ENCODE measurements at regions not wholly inside any gene's neighbourhood (a gene's known extent, or its start where the extent isn't known, plus 50 kb on each side); places are given as distances from the start of the nearest gene placed in this dataset.

GRCh38 chr5:109531262-109531661 is 121.5 kb upstream of the PJA2 start:
- no peak for DNase-seq (ENCODE audit: low spot score)

GRCh38 chr5:109529987-109530386 is 120.2 kb upstream of the PJA2 start:
- no peak for DNase-seq (ENCODE audit: low spot score)

- no peak for DNase-seq (ENCODE audit: low spot score)
These were observed 119.7 kb upstream of the PJA2 start for GRCh38 chr5:109529520-109529919.

GRCh38 chr5:109524555-109524954 is 114.8 kb upstream of the PJA2 start:
- DNase-seq (ENCODE audit: low spot score): no peak

GRCh38 chr5:109524026-109524425 is 114.3 kb upstream of the PJA2 start:
- no peak for DNase-seq (ENCODE audit: low spot score)

- DNase-seq (ENCODE audit: low spot score): no peak
These were observed 112.6 kb upstream of the PJA2 start for GRCh38 chr5:109522404-109522803.

- no peak for DNase-seq (ENCODE audit: low spot score)
These were observed 109.6 kb upstream of the PJA2 start for GRCh38 chr5:109519416-109519815.

- no peak for DNase-seq (ENCODE audit: low spot score)
These were observed 106.6 kb upstream of the PJA2 start for GRCh38 chr5:109516390-109516789.

- no peak for DNase-seq (ENCODE audit: low spot score)
These were observed 102.4 kb upstream of the PJA2 start for GRCh38 chr5:109511980-109512734.

- DNase-seq (ENCODE audit: low spot score): no peak
These were observed 96.8 kb upstream of the PJA2 start for GRCh38 chr5:109506556-109506955.

GRCh38 chr5:109496112-109496511 is 86.3 kb upstream of the PJA2 start:
- no peak for DNase-seq (ENCODE audit: low spot score)

- DNase-seq (ENCODE audit: low spot score): no peak
These were observed 78.1 kb upstream of the PJA2 start for GRCh38 chr5:109487753-109488420.

GRCh38 chr5:109486200-109486804 is 76.5 kb upstream of the PJA2 start:
- no peak for DNase-seq (ENCODE audit: low spot score)

GRCh38 chr5:109485030-109485429 is 75.3 kb upstream of the PJA2 start:
- peak; percentile 20 for DNase-seq (ENCODE audit: low spot score)

GRCh38 chr5:109484597-109484996 is 74.8 kb upstream of the PJA2 start:
- no peak for DNase-seq (ENCODE audit: low spot score)

- no peak for DNase-seq (ENCODE audit: low spot score)
These were observed 73.7 kb upstream of the PJA2 start for GRCh38 chr5:109483395-109483971.

GRCh38 chr5:109482748-109483147 is 73.0 kb upstream of the PJA2 start:
- no peak for DNase-seq (ENCODE audit: low spot score)

GRCh38 chr5:109479260-109479860 is 69.6 kb upstream of the PJA2 start:
- no peak for DNase-seq (ENCODE audit: low spot score)

- DNase-seq (ENCODE audit: low spot score): no peak
These were observed 69.1 kb upstream of the PJA2 start for GRCh38 chr5:109478830-109479229.

- DNase-seq (ENCODE audit: low spot score): no peak
These were observed 66.5 kb upstream of the PJA2 start for GRCh38 chr5:109476292-109476691.

- no peak for DNase-seq (ENCODE audit: low spot score)
These were observed 60.3 kb upstream of the PJA2 start for GRCh38 chr5:109469896-109470662.

Data from hematopoietic multipotent progenitor cell treated with erythropoietin and hydrocortisone succinate and interleukin-3 and kit ligand, for 17 days (in vitro differentiated cells).